ENCODE measurements at regions not wholly inside any gene's neighbourhood (a gene's known extent, or its start where the extent isn't known, plus 50 kb on each side); places are given as distances from the start of the nearest gene placed in this dataset.

DNA sequence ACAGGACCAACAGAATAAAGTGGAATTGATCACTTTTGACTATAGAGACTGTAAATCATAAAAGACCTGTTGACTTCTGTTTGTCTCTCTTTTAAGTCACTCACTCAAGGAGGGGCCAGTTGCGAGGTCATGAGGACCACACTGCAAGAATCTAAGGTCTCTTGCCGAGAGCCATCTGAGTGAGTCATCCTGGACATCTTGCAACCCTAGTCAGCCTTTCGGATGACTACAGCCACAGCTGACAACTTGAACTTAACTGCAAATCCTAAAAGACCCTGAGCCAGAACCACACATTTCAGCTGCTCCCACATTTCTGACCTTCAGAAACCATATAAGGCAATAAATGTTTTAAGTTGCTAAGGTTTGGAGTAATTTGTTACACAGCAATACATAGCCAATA is 129.7 kb upstream of the RAD23B start:
- TF ChIP-seq EZH2phosphoT487 (IDR thresholded peaks at IDR 0.05; ENCODE audit: low read length) (no peak), EZH2 (optimal IDR thresholded peaks at IDR 0.05; ENCODE audit: low read depth, low read length) (no peak)
- TF ChIP-seq, protein P1, sequence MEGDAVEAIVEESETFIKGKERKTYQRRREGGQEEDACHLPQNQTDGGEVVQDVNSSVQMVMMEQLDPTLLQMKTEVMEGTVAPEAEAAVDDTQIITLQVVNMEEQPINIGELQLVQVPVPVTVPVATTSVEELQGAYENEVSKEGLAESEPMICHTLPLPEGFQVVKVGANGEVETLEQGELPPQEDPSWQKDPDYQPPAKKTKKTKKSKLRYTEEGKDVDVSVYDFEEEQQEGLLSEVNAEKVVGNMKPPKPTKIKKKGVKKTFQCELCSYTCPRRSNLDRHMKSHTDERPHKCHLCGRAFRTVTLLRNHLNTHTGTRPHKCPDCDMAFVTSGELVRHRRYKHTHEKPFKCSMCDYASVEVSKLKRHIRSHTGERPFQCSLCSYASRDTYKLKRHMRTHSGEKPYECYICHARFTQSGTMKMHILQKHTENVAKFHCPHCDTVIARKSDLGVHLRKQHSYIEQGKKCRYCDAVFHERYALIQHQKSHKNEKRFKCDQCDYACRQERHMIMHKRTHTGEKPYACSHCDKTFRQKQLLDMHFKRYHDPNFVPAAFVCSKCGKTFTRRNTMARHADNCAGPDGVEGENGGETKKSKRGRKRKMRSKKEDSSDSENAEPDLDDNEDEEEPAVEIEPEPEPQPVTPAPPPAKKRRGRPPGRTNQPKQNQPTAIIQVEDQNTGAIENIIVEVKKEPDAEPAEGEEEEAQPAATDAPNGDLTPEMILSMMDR (IDR thresholded peaks at IDR 0.05; ENCODE audit: low read length): no peak

Measured in MM.1S (cell line).